ENCODE measurements at regions not wholly inside any gene's neighbourhood (a gene's known extent, or its start where the extent isn't known, plus 50 kb on each side); places are given as distances from the start of the nearest gene placed in this dataset.

DNA sequence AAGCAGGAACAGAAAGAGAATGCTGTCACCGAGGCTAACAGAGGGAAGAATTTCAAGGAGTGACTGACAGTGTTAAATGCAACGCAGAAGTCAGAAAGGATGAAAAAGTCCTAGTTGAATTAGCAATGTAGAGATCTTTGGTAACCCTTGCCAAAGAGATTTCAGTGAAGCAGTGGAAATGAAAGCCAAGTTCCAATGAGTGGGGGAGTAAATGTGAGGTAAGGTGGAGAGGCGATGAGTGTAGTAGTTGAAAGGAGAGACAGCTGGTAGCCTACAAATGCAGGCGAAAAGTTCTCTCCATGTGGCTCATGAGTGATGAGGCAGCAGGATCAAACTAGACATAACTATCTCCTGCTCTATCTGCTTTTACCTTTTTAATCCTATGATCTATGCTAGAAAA is 74.6 kb upstream of the IPO9 start:
- DNase-seq = no peak

DNA sequence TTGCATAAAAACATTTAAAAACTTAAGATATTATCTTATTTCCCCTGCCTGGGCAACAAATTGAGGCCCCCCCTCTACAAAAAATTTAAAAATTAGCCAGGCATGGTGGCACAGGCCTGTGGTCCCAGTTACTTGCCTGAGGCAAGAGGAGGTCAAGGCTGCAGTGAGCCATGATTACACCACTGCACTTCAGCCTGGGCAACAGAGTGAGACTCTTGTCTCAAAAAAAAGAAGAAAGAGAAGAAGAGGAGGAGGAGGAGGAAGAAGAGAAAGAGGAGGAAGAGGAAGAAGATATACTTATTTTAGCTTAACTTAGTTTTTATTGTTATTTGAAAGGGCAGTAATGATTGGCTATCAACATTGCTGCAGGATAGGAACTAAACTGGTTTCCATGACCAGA is 73.8 kb upstream of the IPO9 start:
- no peak for DNase-seq

DNA sequence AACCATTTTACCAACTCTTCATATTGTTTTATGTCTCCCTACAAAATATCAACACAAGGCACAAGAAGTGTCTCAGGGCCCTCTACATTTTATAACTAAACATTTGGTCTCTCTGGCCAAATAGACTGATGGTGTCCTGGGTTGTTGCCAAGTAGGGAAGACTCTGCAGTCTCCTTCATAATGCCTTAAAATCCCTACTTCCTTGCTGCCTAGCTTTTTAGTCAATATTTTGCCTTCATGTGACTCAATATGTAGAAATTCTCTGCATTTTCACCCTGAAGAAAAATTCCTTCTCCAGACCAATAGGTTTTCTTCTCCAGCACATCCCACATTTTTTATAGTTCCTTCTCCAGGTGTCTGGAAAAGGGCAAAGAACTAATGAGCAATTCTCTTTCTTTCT is 72.6 kb upstream of the IPO9 start:
- DNase-seq = no peak

DNA sequence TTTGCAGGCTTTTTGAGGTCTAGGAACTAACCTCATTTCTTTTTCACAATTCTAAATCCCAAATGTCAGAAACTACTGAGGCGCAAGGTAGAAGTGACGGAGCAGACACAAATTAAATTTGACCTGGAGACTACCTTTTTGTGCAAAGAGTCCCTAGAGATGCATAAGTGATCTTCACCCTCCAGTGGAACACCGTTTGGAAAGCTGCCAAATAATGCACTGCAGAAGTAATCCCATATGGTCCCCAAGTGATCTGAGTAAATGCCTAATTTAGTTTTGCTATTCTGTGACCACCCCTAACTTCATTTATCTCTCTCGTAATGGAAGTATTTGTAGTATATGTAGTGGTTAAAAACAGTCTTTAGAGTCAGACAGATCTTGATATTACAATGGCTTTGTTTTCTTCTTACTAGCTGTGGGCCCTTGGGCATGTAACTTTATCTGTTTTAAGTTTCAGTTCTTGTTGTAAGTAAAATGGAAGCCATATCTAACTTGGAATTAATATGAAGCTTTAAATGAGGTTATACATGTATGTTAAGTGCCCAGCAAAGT is 70.4 kb upstream of the IPO9 start:
- no peak for DNase-seq

DNA sequence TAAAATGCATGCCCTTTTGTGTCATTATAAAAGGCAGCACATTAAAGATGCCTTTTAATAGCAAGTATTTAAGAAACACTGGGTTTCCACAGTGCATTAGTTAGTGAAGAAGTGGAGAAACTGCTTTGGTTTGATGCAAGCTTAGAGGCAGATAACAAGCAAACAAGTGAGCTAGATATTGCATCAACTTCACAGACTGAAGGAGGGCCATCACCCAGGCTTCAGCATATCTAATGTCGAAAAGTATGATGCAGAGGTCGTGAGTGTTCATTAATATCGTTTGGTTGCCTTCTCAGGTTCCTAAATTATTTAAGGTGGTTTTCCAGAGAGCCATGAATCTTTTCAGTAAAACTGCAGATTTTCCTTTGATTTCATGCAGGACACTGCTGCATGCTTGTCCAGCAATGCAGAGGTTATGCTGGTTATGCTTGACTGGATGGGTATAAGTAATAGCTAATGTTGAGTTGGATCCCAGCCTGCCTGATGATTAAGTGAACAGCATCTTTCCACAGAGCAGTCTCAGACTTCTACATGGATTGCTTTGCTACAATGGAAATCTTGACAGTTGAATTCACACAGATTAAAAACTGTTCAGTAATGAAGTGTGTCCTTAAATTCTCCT is 69.7 kb upstream of the IPO9 start:
- no peak for DNase-seq

DNA sequence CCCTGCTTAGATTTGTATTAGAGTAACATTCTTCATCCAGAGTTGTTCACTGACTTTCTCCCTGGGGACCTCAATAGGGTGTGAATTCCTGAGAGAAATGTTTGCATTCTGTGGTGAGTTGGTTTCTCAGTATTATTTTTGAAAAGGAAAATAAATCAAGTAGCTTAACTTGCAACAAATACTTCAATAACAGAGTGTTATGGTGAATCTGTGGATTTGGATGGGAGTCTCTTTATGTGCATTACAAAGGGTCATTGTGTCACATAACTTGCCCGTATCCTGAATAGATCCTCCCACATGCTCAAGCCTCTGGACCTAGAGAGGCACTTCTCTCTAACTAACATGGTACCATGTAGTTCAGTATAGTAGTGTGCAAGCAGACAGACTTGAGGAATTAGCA is 68.4 kb upstream of the IPO9 start:
- DNase-seq = no peak

DNA sequence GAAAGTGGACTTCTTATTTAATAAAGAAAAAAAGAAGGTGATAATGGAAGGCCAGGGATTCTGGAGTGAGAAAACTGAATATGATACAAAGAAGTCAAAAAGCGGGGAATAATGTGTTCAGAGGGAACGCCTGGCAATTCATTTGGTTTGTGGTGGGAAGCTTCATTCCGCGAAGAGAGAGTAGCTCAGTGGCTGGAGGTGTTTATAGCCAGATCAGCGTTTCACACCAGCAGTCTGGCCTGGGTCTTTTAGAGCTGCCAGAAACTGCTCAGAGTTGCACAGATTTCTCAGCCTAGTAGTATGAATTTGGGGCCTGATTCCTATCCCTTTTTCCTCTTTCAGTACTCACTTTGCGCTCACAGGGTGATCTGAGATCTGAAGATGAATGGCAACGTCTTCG is 67.8 kb upstream of the IPO9 start:
- no peak for DNase-seq

DNA sequence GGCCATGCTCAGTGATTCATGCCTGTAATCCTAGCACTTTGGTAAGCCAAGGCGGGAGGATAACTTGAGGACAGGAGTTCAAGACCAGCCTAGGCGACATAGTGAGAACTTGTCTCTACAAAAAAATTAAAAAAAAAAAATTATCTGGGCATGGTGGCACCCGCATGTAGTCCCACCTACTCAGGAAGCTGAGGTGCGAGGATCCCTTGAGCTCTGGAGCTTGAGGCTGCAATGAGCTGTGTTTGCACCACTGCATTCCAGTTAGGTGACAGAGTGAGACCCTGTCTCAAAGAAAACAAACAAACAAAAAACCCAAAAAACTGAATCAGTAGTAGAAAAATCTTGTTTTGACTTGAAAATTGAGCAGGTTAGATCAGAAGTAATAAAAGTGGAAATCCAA is 67.1 kb upstream of the IPO9 start:
- no peak for DNase-seq

DNA sequence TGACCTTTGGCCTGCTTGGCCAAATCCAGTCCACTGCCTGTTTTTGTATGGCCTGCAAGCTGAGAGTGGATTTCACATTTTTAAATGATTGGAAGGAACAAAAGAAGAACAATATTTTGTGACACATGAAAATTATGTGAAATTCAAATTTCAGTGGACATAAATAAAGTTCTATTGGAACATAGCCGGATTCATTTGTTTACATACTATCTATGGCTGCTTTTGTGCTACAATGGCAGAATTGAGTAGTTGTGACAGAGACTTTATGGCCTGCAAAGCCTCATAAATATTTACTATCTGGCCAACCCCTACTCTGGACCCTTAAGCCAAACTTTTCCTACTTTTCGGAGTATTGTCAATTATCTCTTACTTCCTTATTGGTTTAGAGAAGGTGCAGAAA is 66.6 kb upstream of the IPO9 start:
- no peak for DNase-seq

DNA sequence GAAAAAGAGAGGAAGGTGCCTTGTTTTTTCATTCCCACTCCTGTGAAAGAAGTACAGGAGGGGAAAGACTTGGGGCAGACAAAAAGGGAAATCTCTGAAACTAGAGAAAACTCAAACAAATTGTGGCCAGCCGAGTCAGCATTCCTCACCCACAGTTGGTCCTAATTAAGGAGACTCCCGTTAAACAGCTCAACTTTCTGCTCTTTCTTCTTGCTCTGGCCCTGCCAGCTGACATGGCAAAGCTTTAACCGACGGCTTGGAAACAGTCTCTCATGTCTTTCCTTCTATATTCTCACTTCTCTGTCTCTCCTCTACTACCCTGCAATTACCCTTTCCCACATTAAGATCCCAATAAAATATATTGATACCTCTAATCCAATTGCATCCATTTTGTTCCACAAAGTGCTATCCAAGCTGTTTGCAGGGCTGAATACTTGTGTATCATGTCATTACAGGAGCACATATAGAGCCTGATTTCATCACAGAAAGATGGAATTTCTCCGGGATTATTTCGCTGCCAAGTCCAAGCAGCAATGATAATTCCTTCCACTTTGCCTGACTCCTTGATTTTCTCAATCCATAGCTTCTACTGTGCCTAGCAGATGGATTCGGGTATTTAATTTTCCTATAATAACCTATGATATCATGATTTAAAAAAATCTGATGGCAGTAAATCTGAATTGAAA is 65.4 kb upstream of the IPO9 start:
- no peak for DNase-seq

DNA sequence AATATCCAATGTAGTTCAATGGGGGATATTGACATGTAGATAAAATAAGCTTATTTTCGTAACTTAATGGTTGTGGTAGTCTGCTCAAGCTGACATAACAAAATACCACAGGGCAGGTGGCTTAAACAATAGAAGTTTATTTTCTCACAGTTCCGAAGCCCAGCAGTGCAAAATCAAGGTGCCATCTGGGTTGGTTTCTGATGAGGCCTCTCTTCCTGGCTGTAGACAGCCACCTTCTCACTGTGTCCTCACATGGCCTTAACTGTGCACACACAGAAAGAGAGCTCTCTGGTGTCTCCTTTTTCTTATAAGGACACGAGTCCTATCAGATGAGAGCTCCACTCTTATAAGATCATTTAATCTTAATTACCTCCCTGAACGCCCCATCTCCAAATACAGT is 64.8 kb upstream of the IPO9 start:
- no peak for DNase-seq

DNA sequence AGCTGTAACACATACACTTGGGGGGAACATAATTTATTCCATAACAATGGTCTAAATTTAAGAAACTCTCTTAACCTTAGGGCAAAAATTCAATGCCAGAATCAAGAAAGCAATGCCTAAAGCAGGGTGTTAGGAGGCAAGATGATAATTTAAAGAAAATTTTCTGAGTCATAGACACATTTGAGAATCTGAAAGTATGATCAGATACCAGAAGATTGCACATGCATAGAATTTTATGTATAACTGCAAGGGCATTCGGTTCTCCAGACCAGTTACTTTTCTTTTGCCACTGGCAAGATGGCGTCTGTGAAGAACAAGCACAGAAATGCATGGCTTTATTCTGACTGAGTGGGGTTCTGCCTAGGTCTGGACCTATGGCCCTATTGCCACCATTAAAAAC is 64.4 kb upstream of the IPO9 start:
- DNase-seq = no peak

DNA sequence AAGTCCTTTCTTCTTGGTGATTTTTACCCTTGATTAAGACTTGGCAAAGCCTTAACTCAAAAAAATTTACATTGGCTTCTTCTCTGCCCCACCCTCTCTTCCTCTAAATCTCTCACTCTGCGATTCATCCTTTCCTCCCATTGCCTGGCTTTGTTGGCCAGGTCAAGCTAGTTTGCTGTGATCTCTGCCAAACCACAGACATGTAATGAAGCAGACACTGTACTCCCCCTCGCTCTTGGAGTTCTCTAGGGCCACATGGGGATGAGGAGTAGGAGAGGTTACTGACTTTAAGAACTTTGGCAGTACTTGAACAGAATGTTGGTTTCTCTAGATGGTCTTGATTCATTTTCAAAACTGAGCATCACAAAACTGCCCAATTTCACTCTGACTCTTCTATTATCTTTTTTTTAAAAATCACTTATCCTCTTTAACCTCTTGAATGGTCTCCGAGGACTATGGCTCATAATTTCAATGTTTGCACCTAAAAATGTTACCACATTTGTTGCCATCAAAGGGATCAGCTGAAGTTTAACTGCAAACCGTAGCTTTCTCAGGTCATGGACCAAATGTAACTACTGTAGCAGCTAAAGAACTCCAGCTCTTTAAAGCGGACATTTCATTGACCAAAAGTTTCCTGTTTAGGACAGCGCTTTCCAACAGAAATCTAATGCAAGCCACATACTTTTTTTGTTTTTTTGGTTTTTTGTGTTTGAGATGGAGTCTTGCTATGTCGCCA is 62.7 kb upstream of the IPO9 start:
- DNase-seq = no peak

DNA sequence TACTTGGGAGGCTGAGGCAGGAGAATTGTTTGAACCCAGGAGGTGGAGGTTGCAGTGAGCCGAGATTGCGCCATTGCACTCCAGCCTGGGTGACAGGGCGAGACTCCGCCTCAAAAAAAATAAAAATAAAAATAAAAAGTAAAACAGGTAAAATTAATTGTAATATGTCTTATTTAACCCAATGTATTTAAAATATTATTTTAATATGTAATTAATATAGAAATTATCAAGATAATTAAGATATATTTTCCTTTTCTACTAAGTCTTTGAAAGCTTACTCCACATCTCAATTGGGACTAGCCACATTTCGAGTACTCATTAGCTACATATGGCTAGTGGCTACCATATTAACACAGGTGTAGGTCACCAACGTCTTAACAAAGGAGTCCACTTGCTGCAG is 61.6 kb upstream of the IPO9 start:
- DNase-seq = no peak

DNA sequence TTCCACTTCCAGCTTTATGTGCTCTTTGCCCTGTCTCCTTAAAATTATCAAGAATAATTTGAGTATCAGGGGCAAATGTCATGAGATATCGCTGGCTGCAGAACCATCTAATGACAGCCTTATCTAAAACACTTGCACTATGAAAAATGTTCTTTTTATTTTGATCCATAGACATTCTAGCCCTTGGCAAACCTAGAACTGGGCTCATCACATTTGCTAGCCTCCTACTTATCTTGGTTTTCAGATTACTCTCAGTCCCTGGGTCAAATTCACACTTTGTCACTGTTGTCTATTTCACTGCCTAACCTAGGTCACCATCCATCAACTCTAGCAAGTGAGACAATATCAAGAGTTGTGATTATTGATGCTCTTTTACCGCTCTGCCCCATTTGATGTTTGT is 59.9 kb upstream of the IPO9 start:
- DNase-seq = no peak

DNA sequence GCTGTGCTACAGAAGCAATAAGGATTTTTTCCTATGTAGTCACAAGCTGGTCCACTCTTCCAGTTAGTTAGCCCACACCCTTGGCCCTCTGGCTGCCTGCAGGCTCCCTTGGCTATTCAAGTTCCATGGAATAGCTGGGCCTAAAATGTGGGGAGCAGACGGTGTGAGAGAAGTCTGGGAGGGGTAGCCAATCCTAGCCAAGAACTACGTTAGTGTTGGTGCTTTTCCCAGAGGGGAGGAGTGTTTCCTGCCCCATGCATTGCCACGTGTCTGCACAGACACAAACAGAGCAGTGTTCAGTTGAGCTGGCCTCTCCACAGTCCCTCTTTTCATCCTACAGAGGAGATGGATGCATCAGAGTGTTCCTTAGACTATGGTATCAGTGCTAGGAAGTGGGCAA is 59.0 kb upstream of the IPO9 start:
- no peak for DNase-seq

DNA sequence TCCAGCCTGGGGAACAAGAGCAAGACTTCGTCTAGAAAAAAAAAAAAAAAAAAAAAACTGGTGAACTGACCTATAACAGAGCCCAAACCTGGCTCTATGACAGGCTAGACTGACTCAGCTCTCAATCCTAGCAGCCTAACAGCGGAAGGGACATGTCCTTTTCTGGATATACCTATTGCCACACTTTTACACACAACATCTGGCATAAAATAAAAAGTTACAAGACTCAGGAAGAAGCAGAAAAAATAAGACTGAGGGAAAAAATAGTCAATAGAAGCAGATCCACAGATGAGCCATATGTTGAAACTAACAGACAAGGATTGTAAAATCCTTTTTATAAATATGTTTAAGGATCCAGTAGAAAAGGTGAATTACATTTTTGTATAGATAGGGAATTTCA is 57.5 kb upstream of the IPO9 start:
- no peak for DNase-seq

DNA sequence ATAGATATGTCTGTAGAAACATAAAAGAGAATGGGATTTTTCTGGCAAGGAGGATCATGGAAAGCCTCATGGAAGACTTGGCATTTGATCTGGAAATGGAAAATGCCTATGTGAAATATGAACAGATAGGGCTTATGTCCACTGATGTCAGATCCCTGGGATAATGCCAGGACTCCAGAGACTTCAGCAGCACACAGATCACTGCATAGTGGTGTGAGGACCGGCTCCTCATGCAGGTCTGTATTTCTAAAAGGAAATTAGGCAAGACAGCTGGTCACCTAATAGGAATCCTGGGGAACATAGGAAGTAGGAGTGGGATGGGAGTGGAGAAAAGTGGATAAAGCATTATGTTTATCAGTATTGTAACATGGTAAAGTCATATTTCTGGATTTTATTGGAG is 56.8 kb upstream of the IPO9 start:
- DNase-seq = no peak

DNA sequence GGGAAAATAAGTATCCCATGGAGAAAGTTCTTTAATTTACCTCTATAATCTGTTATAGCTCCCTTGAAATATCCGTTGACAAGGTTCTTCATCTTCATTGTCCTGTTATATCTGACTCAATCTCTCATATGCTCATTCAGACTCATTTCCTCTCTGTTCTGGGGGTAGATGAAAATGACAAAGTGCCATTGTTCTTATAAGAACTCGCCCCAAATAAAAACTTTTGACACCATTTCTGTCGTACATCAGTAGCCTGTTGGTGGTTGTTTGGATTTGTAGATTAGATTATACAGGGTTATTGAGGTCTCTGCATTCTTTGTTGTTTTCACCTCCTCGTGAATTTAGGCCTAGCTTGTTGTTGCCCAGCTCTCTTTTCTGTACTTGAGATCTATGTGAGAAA is 55.2 kb upstream of the IPO9 start:
- no peak for DNase-seq

DNA sequence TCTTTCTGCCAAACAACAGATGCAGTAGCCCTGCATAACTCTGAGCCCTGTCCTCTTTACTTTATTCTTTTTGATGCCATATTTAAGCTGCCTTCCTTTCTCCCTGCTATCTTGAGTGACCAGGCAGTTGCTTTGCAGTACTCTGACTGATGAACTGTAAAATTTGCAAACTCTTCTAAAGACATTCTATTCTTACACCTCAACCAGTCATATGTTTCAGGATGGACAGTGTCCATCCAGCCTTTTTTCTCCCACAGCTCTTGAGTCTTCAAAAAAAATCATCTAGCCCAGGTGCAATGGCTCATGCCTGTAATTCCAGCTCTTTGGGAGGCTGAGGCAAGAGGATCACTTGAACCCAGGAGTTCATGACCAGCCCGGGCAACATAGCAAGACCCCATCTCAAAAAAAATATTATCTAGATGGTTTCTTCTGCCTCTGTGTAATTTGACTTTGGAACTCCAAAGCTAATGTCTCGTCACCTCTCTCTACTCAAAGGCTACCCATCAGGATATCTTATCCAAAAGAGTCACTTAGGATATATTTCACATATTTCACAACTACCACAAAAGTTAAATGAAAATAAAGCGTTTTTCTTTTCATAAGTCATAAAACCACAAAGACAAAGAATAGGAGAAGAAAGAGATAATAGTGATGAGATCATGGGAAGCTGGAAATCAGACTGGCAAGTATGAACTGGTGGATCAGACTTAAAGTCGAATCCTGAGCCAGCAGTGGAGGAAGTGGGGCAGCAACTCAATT is 54.6 kb upstream of the IPO9 start:
- no peak for DNase-seq

DNA sequence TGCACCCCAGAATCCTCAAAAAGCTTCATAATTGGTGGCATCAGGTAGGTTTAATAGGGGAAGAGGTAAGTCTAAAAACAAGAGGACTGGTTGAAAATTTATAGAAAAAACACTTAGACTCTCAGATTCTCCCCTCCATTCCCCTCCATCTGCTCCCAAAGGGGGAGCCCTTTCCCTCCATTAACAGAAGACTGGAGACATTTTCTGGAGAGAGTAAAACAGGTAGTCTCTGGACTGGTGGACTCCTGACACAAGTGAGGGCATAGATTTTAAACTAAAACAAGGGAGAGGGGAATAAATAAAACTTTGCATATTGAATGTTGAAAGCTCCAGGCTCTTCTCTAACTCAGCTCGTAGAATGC is 54.0 kb upstream of the IPO9 start:
- DNase-seq = no peak

DNA sequence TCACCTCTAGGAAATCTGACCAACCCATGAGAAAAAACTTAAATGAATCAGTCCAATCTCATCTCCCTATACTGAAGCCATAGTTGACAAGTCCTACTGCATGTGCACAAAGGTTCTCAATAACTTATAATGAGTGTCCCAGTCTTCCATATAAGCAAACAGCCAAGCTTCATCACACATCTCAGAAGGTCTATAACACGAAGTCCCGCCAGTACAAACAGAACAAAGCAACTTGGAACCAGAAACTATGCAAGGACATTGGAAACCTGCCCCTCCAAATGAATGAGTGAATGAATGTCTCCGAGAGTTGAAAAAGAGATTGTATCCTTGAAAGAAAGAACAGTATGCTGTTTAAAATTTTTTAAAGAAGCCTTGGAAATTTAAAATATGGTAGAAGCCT is 53.6 kb upstream of the IPO9 start:
- DNase-seq = no peak

DNA sequence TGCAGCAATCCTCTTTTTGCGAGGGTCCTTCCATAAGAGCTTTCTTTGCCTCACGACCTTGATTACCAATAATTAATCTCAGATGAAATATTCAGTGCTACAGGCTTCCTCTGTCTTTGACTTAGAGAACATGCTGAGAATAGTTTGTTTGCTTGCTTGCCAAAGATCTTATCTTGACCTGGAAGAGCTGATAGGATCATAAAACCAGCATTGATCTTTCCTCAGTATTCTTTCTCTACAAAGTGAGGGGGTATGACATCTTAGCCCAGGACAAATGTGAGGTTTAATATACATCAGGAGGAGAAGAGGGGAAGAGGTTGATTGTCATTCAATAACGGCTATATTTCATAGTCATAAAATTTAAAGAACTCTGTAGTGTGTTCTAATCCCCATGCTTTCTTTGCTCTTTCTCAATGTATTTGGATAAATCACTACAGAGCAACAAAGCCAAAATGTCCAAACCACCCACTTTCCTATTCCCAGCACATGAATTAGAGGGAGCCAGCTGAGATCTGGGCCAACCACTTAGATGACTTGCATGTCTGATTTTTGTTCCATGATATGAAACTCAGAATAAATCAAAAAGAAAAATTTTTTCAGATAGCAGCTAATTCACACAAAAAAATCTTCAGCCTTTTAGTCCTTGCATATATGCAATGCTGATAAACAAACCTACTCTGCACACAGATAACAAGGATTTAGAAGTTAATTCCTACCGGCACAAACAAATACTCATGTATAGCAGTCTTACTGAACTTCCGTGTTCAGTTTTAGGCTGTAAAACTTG is 50.5 kb upstream of the IPO9 start:
- DNase-seq = no peak
